ENCODE measurements at regions not wholly inside any gene's neighbourhood (a gene's known extent, or its start where the extent isn't known, plus 50 kb on each side); places are given as distances from the start of the nearest gene placed in this dataset.
A peak's percentile ranks its signal among the peaks of the same experiment; 100 is the strongest.

- no peak overlapping the region for H3K27ac Mint-ChIP-seq
- no peak overlapping the region for H3K4me3 Mint-ChIP-seq
- peaks cover 8% of the 10 kb centered on the region for H3K36me3 Mint-ChIP-seq (ENCODE audit: low read depth)
- H3K4me1 Mint-ChIP-seq: peaks cover 15% of the 10 kb centered on the region
- no peak for TF ChIP-seq CTCF (IDR thresholded peaks at IDR 0.05; ENCODE audit: unreplicated experiment in 3 of 3)
- H3K9me3 Mint-ChIP-seq: no peaks in the 10 kb centered on the region
- H3K27me3 Mint-ChIP-seq (ENCODE audit: low read depth): no peaks in the 10 kb centered on the region
These were observed 147.4 kb upstream of the FOXN3 start for GRCh38 chr14:89564286-89564957.

- Mint-ChIP-seq H3K4me1 (peaks cover 15% of the 10 kb centered on the region), H3K36me3 (ENCODE audit: low read depth) (peaks cover 8% of the 10 kb centered on the region), H3K27ac (peak overlapping the region in 2 of 3 experiments; percentile 7 to 14), H3K4me3 (no peak overlapping the region), H3K27me3 (ENCODE audit: low read depth) (no peaks in the 10 kb centered on the region), H3K9me3 (no peaks in the 10 kb centered on the region)
- TF ChIP-seq CTCF (IDR thresholded peaks at IDR 0.05; ENCODE audit: unreplicated experiment in 3 of 3): no peak
These were observed 146.4 kb upstream of the FOXN3 start for GRCh38 chr14:89563471-89563870.

- Mint-ChIP-seq H3K27me3 (ENCODE audit: low read depth) (no peaks in the 10 kb centered on the region), H3K4me1 (peaks cover 30% of the 10 kb centered on the region), H3K9me3 (no peaks in the 10 kb centered on the region), H3K27ac (peak overlapping the region in 1 of 3 experiments; percentile 83), H3K4me3 (no peak overlapping the region), H3K36me3 (ENCODE audit: low read depth) (no peaks in the 10 kb centered on the region)
- TF ChIP-seq CTCF (IDR thresholded peaks at IDR 0.05; ENCODE audit: unreplicated experiment in 3 of 3): no peak
These were observed 134.9 kb upstream of the FOXN3 start for GRCh38 chr14:89551955-89552354.

GRCh38 chr14:89551432-89551831 lies 134.4 kb upstream of the FOXN3 start:
- no peak overlapping the region for H3K4me3 Mint-ChIP-seq
- H3K27ac Mint-ChIP-seq: peak overlapping the region in 2 of 3 experiments; percentile 61 to 83
- no peaks in the 10 kb centered on the region for H3K36me3 Mint-ChIP-seq (ENCODE audit: low read depth)
- peaks cover 30% of the 10 kb centered on the region for H3K4me1 Mint-ChIP-seq
- H3K9me3 Mint-ChIP-seq: no peaks in the 10 kb centered on the region
- no peaks in the 10 kb centered on the region for H3K27me3 Mint-ChIP-seq (ENCODE audit: low read depth)
- TF ChIP-seq CTCF (IDR thresholded peaks at IDR 0.05; ENCODE audit: unreplicated experiment in 3 of 3): no peak

- no peaks in the 10 kb centered on the region for H3K9me3 Mint-ChIP-seq
- peaks cover 30% of the 10 kb centered on the region for H3K4me1 Mint-ChIP-seq
- no peaks in the 10 kb centered on the region for H3K36me3 Mint-ChIP-seq (ENCODE audit: low read depth)
- H3K27me3 Mint-ChIP-seq (ENCODE audit: low read depth): no peaks in the 10 kb centered on the region
- no peak overlapping the region for H3K4me3 Mint-ChIP-seq
- H3K27ac Mint-ChIP-seq: peak overlapping the region in 2 of 3 experiments; percentile 61 to 83
- TF ChIP-seq CTCF (IDR thresholded peaks at IDR 0.05; ENCODE audit: unreplicated experiment in 3 of 3): no peak
These were observed 133.8 kb upstream of the FOXN3 start for GRCh38 chr14:89550821-89551220.

Measured in nephron (organoid).